ENCODE measurements at regions not wholly inside any gene's neighbourhood (a gene's known extent, or its start where the extent isn't known, plus 50 kb on each side); places are given as distances from the start of the nearest gene placed in this dataset.
A peak's percentile ranks its signal among the peaks of the same experiment; 100 is the strongest.

DNA sequence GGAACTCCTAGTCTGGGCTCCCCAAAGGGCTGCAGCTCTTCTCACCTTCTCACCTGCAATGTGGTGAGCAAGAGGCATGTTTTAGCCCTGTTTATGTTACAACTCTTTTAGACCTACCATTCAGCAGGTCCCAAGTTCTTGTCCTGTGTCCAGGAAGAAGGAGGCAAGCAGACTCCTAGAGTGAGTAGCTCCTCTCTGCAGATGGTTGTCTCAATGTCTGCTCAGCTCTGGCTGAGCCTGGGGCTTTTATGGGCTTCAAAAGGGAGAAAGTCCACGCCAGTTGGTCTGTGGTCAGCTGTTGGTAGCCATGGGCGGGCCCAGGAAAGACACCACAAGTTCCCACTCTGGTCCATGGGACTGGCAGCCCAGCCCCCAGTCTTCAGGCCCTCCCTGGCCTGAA lies 148.1 kb upstream of the HS6ST1 start:
- TF ChIP-seq, protein P1, sequence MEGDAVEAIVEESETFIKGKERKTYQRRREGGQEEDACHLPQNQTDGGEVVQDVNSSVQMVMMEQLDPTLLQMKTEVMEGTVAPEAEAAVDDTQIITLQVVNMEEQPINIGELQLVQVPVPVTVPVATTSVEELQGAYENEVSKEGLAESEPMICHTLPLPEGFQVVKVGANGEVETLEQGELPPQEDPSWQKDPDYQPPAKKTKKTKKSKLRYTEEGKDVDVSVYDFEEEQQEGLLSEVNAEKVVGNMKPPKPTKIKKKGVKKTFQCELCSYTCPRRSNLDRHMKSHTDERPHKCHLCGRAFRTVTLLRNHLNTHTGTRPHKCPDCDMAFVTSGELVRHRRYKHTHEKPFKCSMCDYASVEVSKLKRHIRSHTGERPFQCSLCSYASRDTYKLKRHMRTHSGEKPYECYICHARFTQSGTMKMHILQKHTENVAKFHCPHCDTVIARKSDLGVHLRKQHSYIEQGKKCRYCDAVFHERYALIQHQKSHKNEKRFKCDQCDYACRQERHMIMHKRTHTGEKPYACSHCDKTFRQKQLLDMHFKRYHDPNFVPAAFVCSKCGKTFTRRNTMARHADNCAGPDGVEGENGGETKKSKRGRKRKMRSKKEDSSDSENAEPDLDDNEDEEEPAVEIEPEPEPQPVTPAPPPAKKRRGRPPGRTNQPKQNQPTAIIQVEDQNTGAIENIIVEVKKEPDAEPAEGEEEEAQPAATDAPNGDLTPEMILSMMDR (IDR thresholded peaks at IDR 0.05; ENCODE audit: insufficient read depth, low read depth, low read length): no peak
- no peak for DNase-seq (ENCODE audit: low read depth)
- no peak overlapping the region for H3K4me3 ChIP-seq (ENCODE audit: low read depth, low read length)

DNA sequence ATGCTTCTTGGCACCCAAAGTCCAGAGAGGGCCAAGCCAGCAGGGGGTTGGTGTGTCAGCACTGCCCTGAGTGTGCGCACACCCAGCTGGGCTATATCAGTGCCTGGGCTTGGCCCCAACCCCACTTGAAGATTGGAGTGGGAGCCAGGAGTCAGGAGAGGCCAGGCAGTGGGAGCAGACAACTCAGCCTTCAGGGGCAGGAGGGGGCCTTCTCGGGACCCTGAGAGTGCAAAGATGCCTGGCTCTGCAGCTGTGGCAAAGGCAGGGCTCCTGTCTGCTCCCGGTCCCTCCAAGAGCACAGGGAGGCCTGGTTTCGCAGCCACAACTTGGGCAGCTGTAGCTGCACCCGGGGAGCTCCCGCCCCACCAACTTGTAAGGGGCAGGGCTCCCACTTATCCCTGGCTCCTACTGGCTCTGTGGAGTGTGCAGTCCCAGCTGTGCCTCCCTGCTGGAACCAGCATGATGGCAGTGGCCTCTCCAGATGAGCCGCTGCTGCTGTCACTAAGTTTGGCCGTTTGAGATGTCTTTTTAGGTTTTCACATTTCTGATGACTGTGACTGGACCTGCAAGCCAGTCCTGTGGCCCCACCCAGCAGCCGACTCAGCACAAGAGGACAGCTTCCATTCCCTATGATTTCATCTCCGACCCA lies 148.8 kb upstream of the HS6ST1 start:
- DNase-seq (ENCODE audit: low read depth): no peak
- TF ChIP-seq, protein P1 (IDR thresholded peaks at IDR 0.05; ENCODE audit: insufficient read depth, low read depth, low read length): no peak
- no peak overlapping the region for H3K4me3 ChIP-seq (ENCODE audit: low read depth, low read length)

DNA sequence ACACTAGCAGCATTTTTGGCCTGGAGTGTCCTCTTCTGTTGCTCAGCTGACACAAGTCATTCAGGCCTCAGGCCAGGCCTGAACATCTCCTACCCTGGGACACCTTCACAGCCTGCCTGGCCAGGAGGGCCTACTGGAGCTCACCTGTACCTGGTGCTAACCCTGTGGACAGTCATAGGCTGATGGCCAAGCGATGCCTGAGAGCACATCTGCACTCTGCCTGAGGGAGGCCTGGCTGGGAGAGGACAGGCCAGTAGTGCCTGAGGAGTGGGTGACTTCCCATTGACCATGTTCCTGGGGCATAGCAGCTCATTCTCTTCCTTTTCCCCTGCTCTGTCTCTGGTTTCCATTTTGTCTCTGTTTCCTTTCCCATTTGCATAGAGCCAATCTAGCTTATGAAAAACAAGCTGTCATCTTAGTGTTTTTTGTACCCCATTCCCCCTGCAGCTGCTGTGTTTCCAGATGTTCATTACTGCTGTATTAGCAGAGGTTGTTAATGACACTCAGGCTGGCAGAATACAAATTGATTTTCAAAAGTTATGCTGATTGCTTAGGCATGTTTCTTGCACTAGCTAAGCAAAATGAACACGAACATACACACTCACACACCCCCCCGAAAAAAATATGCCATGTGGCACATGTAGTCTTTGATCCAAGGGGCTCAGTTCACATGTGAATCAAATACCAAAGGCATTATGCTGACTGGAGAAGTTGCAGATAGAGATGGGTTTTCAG lies 149.7 kb upstream of the HS6ST1 start:
- no peak overlapping the region for H3K4me3 ChIP-seq (ENCODE audit: low read depth, low read length)
- no peak for DNase-seq (ENCODE audit: low read depth)
- TF ChIP-seq, protein P1 (IDR thresholded peaks at IDR 0.05; ENCODE audit: insufficient read depth, low read depth, low read length): no peak

DNA sequence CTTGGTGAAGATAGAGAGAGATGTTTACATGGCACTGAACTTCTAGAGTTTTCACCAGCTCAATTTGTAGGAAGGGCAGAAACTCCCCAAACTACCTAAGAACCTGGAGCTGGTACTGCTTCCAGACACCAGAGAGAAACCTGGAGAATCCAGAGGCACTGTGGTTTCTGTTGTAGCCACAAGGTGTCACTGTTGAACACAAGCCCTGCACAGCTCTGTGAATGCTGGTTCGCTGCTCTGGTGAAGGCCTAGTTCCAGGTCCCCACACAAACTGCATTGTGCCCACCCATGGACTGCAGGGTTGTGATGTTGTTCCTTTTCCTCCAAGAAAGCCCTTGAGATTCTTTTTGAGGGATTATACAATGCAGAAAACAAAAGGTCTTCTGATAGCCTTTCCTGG lies 150.5 kb upstream of the HS6ST1 start:
- DNase-seq (ENCODE audit: low read depth): no peak
- H3K4me3 ChIP-seq (ENCODE audit: low read depth, low read length): no peak overlapping the region
- TF ChIP-seq, protein P1 (IDR thresholded peaks at IDR 0.05; ENCODE audit: insufficient read depth, low read depth, low read length): peak; percentile 34

DNA sequence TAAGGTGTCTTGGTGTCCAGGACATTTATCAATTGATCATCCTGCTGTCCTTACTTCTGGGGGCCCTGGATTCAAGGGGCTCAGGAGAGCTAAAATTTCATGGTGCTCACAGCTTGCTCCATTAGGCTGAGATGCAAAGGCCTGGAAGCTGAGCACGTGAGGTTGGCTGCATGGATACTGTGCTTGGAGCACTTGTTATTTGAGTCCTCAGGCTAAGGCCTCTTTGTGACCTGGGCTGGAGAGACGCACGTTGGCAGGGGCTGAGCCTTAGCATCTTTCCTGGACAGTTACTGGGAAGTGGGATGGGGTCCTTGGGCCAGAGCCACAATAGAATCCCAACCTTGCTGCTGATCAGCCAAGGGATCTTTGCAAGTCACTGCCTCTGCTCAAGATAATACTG lies 151.2 kb upstream of the HS6ST1 start:
- H3K4me3 ChIP-seq (ENCODE audit: low read depth, low read length): no peak overlapping the region
- no peak for DNase-seq (ENCODE audit: low read depth)
- TF ChIP-seq, protein P1 (IDR thresholded peaks at IDR 0.05; ENCODE audit: insufficient read depth, low read depth, low read length): no peak

DNA sequence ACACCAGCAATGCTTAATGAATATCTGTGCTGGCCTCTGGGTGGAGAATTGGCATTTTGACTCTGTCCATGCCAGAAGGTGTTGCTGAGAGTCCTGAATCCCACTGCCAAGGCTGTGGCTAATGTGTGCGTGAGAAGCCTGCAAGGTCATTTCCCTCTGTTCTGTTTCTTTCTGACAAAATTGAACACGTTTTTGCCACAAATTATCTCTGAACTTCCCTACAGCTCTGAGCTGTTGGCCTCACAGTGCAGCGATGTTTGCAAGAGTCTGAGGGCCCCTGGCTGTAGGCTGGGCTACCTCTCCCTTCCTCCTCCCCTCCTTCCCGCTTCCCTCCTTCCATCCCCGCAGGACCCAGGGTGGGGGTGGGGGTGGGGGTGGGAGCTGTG lies 154.1 kb upstream of the HS6ST1 start:
- TF ChIP-seq, protein P1 (IDR thresholded peaks at IDR 0.05; ENCODE audit: insufficient read depth, low read depth, low read length): no peak
- H3K4me3 ChIP-seq (ENCODE audit: low read depth, low read length): no peak overlapping the region

More for the DNA sequence above, 154.1 kb upstream of the HS6ST1 start:
- no peak for DNase-seq (ENCODE audit: low read depth)

Data from fibroblast of villous mesenchyme (primary cell).